ENCODE measurements at regions not wholly inside any gene's neighbourhood (a gene's known extent, or its start where the extent isn't known, plus 50 kb on each side); places are given as distances from the start of the nearest gene placed in this dataset.

DNA sequence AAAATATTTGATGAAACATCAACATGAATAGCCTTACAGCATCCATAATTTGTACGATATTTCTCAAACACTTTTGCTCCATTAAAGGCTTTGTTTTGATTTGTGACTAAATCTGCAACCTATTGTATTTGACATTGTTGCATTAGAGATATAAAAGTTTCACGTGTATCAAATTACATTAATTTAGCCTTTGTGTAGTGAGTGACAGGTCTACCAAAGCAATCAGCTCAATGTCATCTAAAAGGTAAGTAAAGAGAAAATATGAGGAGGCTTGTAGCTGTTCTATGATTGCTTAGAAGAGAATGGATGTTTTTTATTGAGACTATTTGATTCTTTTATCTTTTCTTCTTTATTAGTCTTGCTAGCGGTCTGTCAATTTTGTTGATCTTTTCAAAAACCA lies 430.2 kb downstream of the GALR1 start:
- TF ChIP-seq, protein P1, sequence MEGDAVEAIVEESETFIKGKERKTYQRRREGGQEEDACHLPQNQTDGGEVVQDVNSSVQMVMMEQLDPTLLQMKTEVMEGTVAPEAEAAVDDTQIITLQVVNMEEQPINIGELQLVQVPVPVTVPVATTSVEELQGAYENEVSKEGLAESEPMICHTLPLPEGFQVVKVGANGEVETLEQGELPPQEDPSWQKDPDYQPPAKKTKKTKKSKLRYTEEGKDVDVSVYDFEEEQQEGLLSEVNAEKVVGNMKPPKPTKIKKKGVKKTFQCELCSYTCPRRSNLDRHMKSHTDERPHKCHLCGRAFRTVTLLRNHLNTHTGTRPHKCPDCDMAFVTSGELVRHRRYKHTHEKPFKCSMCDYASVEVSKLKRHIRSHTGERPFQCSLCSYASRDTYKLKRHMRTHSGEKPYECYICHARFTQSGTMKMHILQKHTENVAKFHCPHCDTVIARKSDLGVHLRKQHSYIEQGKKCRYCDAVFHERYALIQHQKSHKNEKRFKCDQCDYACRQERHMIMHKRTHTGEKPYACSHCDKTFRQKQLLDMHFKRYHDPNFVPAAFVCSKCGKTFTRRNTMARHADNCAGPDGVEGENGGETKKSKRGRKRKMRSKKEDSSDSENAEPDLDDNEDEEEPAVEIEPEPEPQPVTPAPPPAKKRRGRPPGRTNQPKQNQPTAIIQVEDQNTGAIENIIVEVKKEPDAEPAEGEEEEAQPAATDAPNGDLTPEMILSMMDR (optimal IDR thresholded peaks at IDR 0.05 in 1 of 3, IDR thresholded peaks at IDR 0.05 in 1 of 3, conservative IDR thresholded peaks at IDR 0.05 in 1 of 3; ENCODE audit: extremely low read depth in 1 of 3, insufficient read depth in 2 of 3, low read length in 3 of 3), result no peak
- TF ChIP-seq EZH2 (IDR thresholded peaks at IDR 0.05; ENCODE audit: low read length), result no peak

All from keratinocyte (primary cell).